ENCODE measurements at regions not wholly inside any gene's neighbourhood (a gene's known extent, or its start where the extent isn't known, plus 50 kb on each side); places are given as distances from the start of the nearest gene placed in this dataset.

GRCh38 chr11:134749040-134749839, 337.2 kb upstream of the B3GAT1 start:
- no peak overlapping the region for H3K27ac Mint-ChIP-seq
- DNase-seq (ENCODE audit: low spot score): no peak
- no peaks in the 10 kb centered on the region for H3K36me3 Mint-ChIP-seq (ENCODE audit: low read depth)
- intact Hi-C loops (cut with micrococcal nuclease): no loop called here
- no peaks in the 10 kb centered on the region for H3K9me3 Mint-ChIP-seq
- H3K4me1 Mint-ChIP-seq (ENCODE audit: low read depth): no peaks in the 10 kb centered on the region
- H3K27me3 Mint-ChIP-seq (ENCODE audit: low read depth): no peaks in the 10 kb centered on the region
- no peak overlapping the region for H3K4me3 Mint-ChIP-seq (ENCODE audit: low read depth)

GRCh38 chr11:134746609-134747008, 334.6 kb upstream of the B3GAT1 start:
- Mint-ChIP-seq H3K4me3 (ENCODE audit: low read depth) (no peak overlapping the region), H3K27me3 (ENCODE audit: low read depth) (no peaks in the 10 kb centered on the region), H3K36me3 (ENCODE audit: low read depth) (no peaks in the 10 kb centered on the region), H3K9me3 (no peaks in the 10 kb centered on the region), H3K27ac (no peak overlapping the region), H3K4me1 (ENCODE audit: low read depth) (peaks cover 1% of the 10 kb centered on the region)
- DNase-seq (ENCODE audit: low spot score): no peak
- intact Hi-C loops (cut with micrococcal nuclease): no loop called here

- Mint-ChIP-seq H3K27me3 (ENCODE audit: low read depth) (no peaks in the 10 kb centered on the region), H3K4me1 (ENCODE audit: low read depth) (peaks cover 1% of the 10 kb centered on the region), H3K9me3 (no peaks in the 10 kb centered on the region), H3K36me3 (ENCODE audit: low read depth) (no peaks in the 10 kb centered on the region), H3K4me3 (ENCODE audit: low read depth) (no peak overlapping the region), H3K27ac (no peak overlapping the region)
- intact Hi-C loops (cut with micrococcal nuclease): no loop called here
- DNase-seq (ENCODE audit: low spot score): no peak
These were observed 333.4 kb upstream of the B3GAT1 start for GRCh38 chr11:134745456-134745855.

- no peak overlapping the region for H3K4me3 Mint-ChIP-seq (ENCODE audit: low read depth)
- H3K9me3 Mint-ChIP-seq: no peaks in the 10 kb centered on the region
- H3K27me3 Mint-ChIP-seq (ENCODE audit: low read depth): no peaks in the 10 kb centered on the region
- H3K4me1 Mint-ChIP-seq (ENCODE audit: low read depth): peaks cover 1% of the 10 kb centered on the region
- intact Hi-C loops (cut with micrococcal nuclease): no loop called here
- DNase-seq (ENCODE audit: low spot score): no peak
- no peak overlapping the region for H3K27ac Mint-ChIP-seq
- no peaks in the 10 kb centered on the region for H3K36me3 Mint-ChIP-seq (ENCODE audit: low read depth)
These were observed 331.8 kb upstream of the B3GAT1 start for GRCh38 chr11:134743820-134744195.

GRCh38 chr11:134742956-134743819, 331.1 kb upstream of the B3GAT1 start:
- Mint-ChIP-seq H3K27me3 (ENCODE audit: low read depth) (no peaks in the 10 kb centered on the region), H3K27ac (no peak overlapping the region), H3K9me3 (no peaks in the 10 kb centered on the region), H3K4me1 (ENCODE audit: low read depth) (peaks cover 1% of the 10 kb centered on the region), H3K4me3 (ENCODE audit: low read depth) (no peak overlapping the region), H3K36me3 (ENCODE audit: low read depth) (no peaks in the 10 kb centered on the region)
- intact Hi-C loops (cut with micrococcal nuclease): no loop called here
- no peak for DNase-seq (ENCODE audit: low spot score)

- intact Hi-C loops (cut with micrococcal nuclease): no loop called here
- H3K36me3 Mint-ChIP-seq (ENCODE audit: low read depth): no peaks in the 10 kb centered on the region
- H3K27me3 Mint-ChIP-seq (ENCODE audit: low read depth): no peaks in the 10 kb centered on the region
- H3K4me3 Mint-ChIP-seq (ENCODE audit: low read depth): no peak overlapping the region
- peaks cover 1% of the 10 kb centered on the region for H3K4me1 Mint-ChIP-seq (ENCODE audit: low read depth)
- no peak for DNase-seq (ENCODE audit: low spot score)
- H3K9me3 Mint-ChIP-seq: no peaks in the 10 kb centered on the region
- no peak overlapping the region for H3K27ac Mint-ChIP-seq
These were observed 330.2 kb upstream of the B3GAT1 start for GRCh38 chr11:134742224-134742612.

- Mint-ChIP-seq H3K36me3 (ENCODE audit: low read depth) (no peaks in the 10 kb centered on the region), H3K27ac (no peak overlapping the region), H3K4me3 (ENCODE audit: low read depth) (no peak overlapping the region), H3K9me3 (no peaks in the 10 kb centered on the region), H3K27me3 (ENCODE audit: low read depth) (no peaks in the 10 kb centered on the region), H3K4me1 (ENCODE audit: low read depth) (peaks cover 1% of the 10 kb centered on the region)
- intact Hi-C loops (cut with micrococcal nuclease): no loop called here
- no peak for DNase-seq (ENCODE audit: low spot score)
These were observed 329.6 kb upstream of the B3GAT1 start for GRCh38 chr11:134741453-134742223.

GRCh38 chr11:134740590-134741261, 328.7 kb upstream of the B3GAT1 start:
- H3K9me3 Mint-ChIP-seq: no peaks in the 10 kb centered on the region
- no peak overlapping the region for H3K27ac Mint-ChIP-seq
- no peak overlapping the region for H3K4me3 Mint-ChIP-seq (ENCODE audit: low read depth)
- peaks cover 1% of the 10 kb centered on the region for H3K4me1 Mint-ChIP-seq (ENCODE audit: low read depth)
- no peaks in the 10 kb centered on the region for H3K27me3 Mint-ChIP-seq (ENCODE audit: low read depth)
- no peaks in the 10 kb centered on the region for H3K36me3 Mint-ChIP-seq (ENCODE audit: low read depth)
- intact Hi-C loops (cut with micrococcal nuclease): no loop called here
- DNase-seq (ENCODE audit: low spot score): no peak

GRCh38 chr11:134739136-134739535, 327.1 kb upstream of the B3GAT1 start:
- no peaks in the 10 kb centered on the region for H3K36me3 Mint-ChIP-seq (ENCODE audit: low read depth)
- H3K27ac Mint-ChIP-seq: no peak overlapping the region
- DNase-seq (ENCODE audit: low spot score): no peak
- H3K9me3 Mint-ChIP-seq: no peaks in the 10 kb centered on the region
- intact Hi-C loops (cut with micrococcal nuclease): no loop called here
- H3K4me3 Mint-ChIP-seq (ENCODE audit: low read depth): no peak overlapping the region
- no peaks in the 10 kb centered on the region for H3K27me3 Mint-ChIP-seq (ENCODE audit: low read depth)
- peaks cover 1% of the 10 kb centered on the region for H3K4me1 Mint-ChIP-seq (ENCODE audit: low read depth)

- intact Hi-C loops (cut with micrococcal nuclease): no loop called here
- Mint-ChIP-seq H3K36me3 (ENCODE audit: low read depth) (no peaks in the 10 kb centered on the region), H3K4me1 (ENCODE audit: low read depth) (peaks cover 1% of the 10 kb centered on the region), H3K27ac (no peak overlapping the region), H3K27me3 (ENCODE audit: low read depth) (no peaks in the 10 kb centered on the region), H3K9me3 (no peaks in the 10 kb centered on the region), H3K4me3 (ENCODE audit: low read depth) (no peak overlapping the region)
- no peak for DNase-seq (ENCODE audit: low spot score)
These were observed 326.5 kb upstream of the B3GAT1 start for GRCh38 chr11:134738581-134738980.

GRCh38 chr11:134737563-134738510, 325.8 kb upstream of the B3GAT1 start:
- no peak overlapping the region for H3K27ac Mint-ChIP-seq
- peaks cover 1% of the 10 kb centered on the region for H3K4me1 Mint-ChIP-seq (ENCODE audit: low read depth)
- intact Hi-C loops (cut with micrococcal nuclease): no loop called here
- no peaks in the 10 kb centered on the region for H3K27me3 Mint-ChIP-seq (ENCODE audit: low read depth)
- H3K36me3 Mint-ChIP-seq (ENCODE audit: low read depth): no peaks in the 10 kb centered on the region
- DNase-seq (ENCODE audit: low spot score): no peak
- H3K4me3 Mint-ChIP-seq (ENCODE audit: low read depth): no peak overlapping the region
- H3K9me3 Mint-ChIP-seq: no peaks in the 10 kb centered on the region

Measured in activated T-helper 2 cell treated with anti-CD3 and anti-CD28 coated beads, Interferon-gamma antibody, Interleukin-2, Interleukin-4, amounts not matched to agents 10 μg/mL and 5 μg/mL and 100 μg/mL, durations not matched to agents 14 hours and 24 hours and 36 hours (primary cell).